ENCODE measurements at regions not wholly inside any gene's neighbourhood (a gene's known extent, or its start where the extent isn't known, plus 50 kb on each side); places are given as distances from the start of the nearest gene placed in this dataset.

GRCh38 chr9:7245976-7246580 lies 488.3 kb downstream of the KDM4C start:
- Histone ChIP-seq H2AFZ (ENCODE audit: control insufficient read depth, low read length) (no peak overlapping the region), H3K9me1 (ENCODE audit: control insufficient read depth, extremely low read depth, insufficient read depth, low read length) (no peaks in the 10 kb centered on the region), H3K79me2 (ENCODE audit: control insufficient read depth, insufficient read depth, low read length) (no peaks in the 10 kb centered on the region), H3K36me3 (ENCODE audit: control insufficient read depth in 2 of 2, extremely low read depth in 1 of 2, insufficient read depth in 2 of 2, low read length in 2 of 2) (no peaks in the 10 kb centered on the region), H4K20me1 (ENCODE audit: control insufficient read depth, extremely low read depth, insufficient read depth, low read length) (no peaks in the 10 kb centered on the region), H3K9ac (ENCODE audit: control insufficient read depth, extremely low read depth, insufficient read depth, low read length) (no peak overlapping the region), H3K4me1 (ENCODE audit: control insufficient read depth, extremely low read depth, insufficient read depth, low read length) (no peaks in the 10 kb centered on the region), H3K4me2 (ENCODE audit: control insufficient read depth, extremely low read depth, insufficient read depth, low read depth, low read length) (no peak overlapping the region), H3K9me3 (ENCODE audit: control insufficient read depth, low read depth, low read length) (no peaks in the 10 kb centered on the region), H3K27me3 (ENCODE audit: control insufficient read depth, extremely low read depth, insufficient read depth, low read length) (no peaks in the 10 kb centered on the region), H3K4me3 (ENCODE audit: control insufficient read depth in 2 of 3, extremely low read depth in 1 of 3, insufficient read depth in 2 of 3, low read depth in 1 of 3, low read length in 3 of 3) (no peak overlapping the region), H3K27ac (ENCODE audit: control insufficient read depth, insufficient read depth, low read length) (no peak overlapping the region)
- no peak for DNase-seq (ENCODE audit: low read depth, low spot score)
- no peak for FAIRE-seq
- TF ChIP-seq EZH2 (IDR thresholded peaks at IDR 0.05; ENCODE audit: low read length) = no peak
- TF ChIP-seq, protein P1, sequence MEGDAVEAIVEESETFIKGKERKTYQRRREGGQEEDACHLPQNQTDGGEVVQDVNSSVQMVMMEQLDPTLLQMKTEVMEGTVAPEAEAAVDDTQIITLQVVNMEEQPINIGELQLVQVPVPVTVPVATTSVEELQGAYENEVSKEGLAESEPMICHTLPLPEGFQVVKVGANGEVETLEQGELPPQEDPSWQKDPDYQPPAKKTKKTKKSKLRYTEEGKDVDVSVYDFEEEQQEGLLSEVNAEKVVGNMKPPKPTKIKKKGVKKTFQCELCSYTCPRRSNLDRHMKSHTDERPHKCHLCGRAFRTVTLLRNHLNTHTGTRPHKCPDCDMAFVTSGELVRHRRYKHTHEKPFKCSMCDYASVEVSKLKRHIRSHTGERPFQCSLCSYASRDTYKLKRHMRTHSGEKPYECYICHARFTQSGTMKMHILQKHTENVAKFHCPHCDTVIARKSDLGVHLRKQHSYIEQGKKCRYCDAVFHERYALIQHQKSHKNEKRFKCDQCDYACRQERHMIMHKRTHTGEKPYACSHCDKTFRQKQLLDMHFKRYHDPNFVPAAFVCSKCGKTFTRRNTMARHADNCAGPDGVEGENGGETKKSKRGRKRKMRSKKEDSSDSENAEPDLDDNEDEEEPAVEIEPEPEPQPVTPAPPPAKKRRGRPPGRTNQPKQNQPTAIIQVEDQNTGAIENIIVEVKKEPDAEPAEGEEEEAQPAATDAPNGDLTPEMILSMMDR (optimal IDR thresholded peaks at IDR 0.05 in 1 of 3, IDR thresholded peaks at IDR 0.05 in 1 of 3, conservative IDR thresholded peaks at IDR 0.05 in 1 of 3; ENCODE audit: extremely low read depth in 1 of 3, insufficient read depth in 2 of 3, low read length in 3 of 3) = no peak
- dilution Hi-C loops (cut with MboI; ENCODE audit: extremely low pct_ligation_motif_present, low sequenced_read_pairs) = no loop called here

DNA sequence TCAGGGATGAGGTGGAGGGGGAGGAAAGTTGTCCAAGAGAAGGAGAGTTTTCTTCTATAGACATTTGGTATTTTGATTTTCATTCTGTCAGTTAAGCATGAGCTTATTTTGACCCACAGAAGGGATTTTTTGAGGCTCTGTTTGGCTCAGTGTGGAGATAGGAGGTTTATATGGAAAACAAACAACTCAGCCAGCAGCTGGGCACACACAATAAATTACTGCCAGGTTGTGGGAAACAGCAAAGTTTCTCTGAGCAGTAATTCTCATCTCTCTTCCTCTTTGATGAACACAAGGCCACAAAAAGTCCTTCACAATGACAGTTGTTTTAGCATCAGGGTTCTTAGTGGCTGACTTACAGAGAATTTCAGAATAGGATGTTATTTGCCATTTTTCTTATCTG lies 486.1 kb downstream of the KDM4C start:
- Histone ChIP-seq H3K27ac (ENCODE audit: control insufficient read depth, insufficient read depth, low read length) (no peak overlapping the region), H3K4me1 (ENCODE audit: control insufficient read depth, extremely low read depth, insufficient read depth, low read length) (no peaks in the 10 kb centered on the region), H3K4me2 (ENCODE audit: control insufficient read depth, extremely low read depth, insufficient read depth, low read depth, low read length) (no peak overlapping the region), H3K9me3 (ENCODE audit: control insufficient read depth, low read depth, low read length) (no peaks in the 10 kb centered on the region), H3K4me3 (ENCODE audit: control insufficient read depth in 2 of 3, extremely low read depth in 1 of 3, insufficient read depth in 2 of 3, low read depth in 1 of 3, low read length in 3 of 3) (no peak overlapping the region), H3K36me3 (ENCODE audit: control insufficient read depth in 2 of 2, extremely low read depth in 1 of 2, insufficient read depth in 2 of 2, low read length in 2 of 2) (no peaks in the 10 kb centered on the region), H3K9ac (ENCODE audit: control insufficient read depth, extremely low read depth, insufficient read depth, low read length) (no peak overlapping the region), H3K9me1 (ENCODE audit: control insufficient read depth, extremely low read depth, insufficient read depth, low read length) (no peaks in the 10 kb centered on the region), H4K20me1 (ENCODE audit: control insufficient read depth, extremely low read depth, insufficient read depth, low read length) (no peaks in the 10 kb centered on the region), H3K27me3 (ENCODE audit: control insufficient read depth, extremely low read depth, insufficient read depth, low read length) (no peaks in the 10 kb centered on the region), H2AFZ (ENCODE audit: control insufficient read depth, low read length) (no peak overlapping the region), H3K79me2 (ENCODE audit: control insufficient read depth, insufficient read depth, low read length) (no peaks in the 10 kb centered on the region)
- DNase-seq (ENCODE audit: low read depth, low spot score) (no peak), FAIRE-seq (no peak)
- dilution Hi-C loops (cut with MboI; ENCODE audit: extremely low pct_ligation_motif_present, low sequenced_read_pairs) = no loop called here
- TF ChIP-seq, protein P1 (optimal IDR thresholded peaks at IDR 0.05 in 1 of 3, IDR thresholded peaks at IDR 0.05 in 1 of 3, conservative IDR thresholded peaks at IDR 0.05 in 1 of 3; ENCODE audit: extremely low read depth in 1 of 3, insufficient read depth in 2 of 3, low read length in 3 of 3) = no peak
- TF ChIP-seq EZH2 (IDR thresholded peaks at IDR 0.05; ENCODE audit: low read length) = no peak

Measured in keratinocyte (primary cell).